NT2/D1 (cell line): ENCODE measurements at regions not wholly inside any gene's neighbourhood (a gene's known extent, or its start where the extent isn't known, plus 50 kb on each side); places are given as distances from the start of the nearest gene placed in this dataset.

Experiments
- SUZ12 ChIP-seq: IDR thresholded peaks from 2 replicates; pipeline ENCODE4 v1.6.1; 2011; ENCODE audit not compliant: insufficient read length, insufficient read depth; ENCODE audit errors: extremely low read depth
- ZNF274 ChIP-seq: IDR thresholded peaks from 2 replicates; pipeline ENCODE4 v1.6.1; 2011; ENCODE audit warnings: mild to moderate bottlenecking, low read depth, low read length

DNA sequence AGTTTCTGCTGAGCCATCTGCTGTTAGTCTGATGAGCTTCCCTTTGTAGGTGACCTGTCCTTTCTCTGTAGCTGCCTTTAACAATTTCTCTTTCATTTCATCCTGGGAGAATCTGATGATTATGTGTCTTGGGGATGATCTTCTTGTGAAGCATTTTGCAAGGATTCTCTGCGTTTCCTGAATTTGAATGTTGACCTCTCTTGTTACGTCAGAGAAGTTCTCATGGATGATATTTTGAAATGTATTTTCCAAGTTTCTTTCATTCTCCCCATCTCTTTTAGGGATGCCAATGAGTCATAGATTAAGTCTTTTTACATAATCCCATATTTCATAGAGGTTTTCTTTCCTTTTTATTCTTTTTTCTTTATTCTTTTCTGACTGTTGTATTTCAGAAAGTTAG lies 184.2 kb upstream of the BET1 start:
- TF ChIP-seq ZNF274 (no peak), SUZ12 (no peak)
